ENCODE measurements at regions not wholly inside any gene's neighbourhood (a gene's known extent, or its start where the extent isn't known, plus 50 kb on each side); places are given as distances from the start of the nearest gene placed in this dataset.

DNA sequence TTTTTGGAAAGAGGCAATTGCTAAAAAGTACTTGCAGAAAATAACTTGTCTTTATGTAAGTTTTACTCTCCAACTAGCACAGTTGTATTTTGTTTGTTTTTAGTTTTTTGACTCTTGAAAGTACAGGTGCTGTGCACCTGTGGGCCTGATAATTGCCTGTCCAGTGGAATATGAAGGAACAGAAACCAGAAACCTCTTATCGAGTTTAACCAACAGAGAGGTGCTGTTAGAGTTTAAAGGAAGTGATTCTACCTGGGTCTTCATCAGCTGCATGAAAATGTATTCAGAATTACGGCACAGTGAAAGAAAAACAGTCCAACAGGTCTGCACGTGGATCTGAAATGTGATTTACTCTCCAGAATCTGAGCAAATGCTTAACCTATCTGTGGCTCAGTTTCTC is 326.6 kb upstream of the POM121L12 start:
- H3K9me3 ChIP-seq: peaks cover 0 to 3% of the 10 kb centered on the region in 2 donors
- no peaks in the 10 kb centered on the region for H3K27me3 ChIP-seq
- H3K27ac ChIP-seq: no peak overlapping the region
- TF ChIP-seq POLR2A (IDR thresholded peaks at IDR 0.05) (no peak), EP300 (IDR thresholded peaks at IDR 0.05; ENCODE audit: low read depth) (no peak), POLR2AphosphoS5 (IDR thresholded peaks at IDR 0.05) (no peak)
- TF ChIP-seq, protein P1, sequence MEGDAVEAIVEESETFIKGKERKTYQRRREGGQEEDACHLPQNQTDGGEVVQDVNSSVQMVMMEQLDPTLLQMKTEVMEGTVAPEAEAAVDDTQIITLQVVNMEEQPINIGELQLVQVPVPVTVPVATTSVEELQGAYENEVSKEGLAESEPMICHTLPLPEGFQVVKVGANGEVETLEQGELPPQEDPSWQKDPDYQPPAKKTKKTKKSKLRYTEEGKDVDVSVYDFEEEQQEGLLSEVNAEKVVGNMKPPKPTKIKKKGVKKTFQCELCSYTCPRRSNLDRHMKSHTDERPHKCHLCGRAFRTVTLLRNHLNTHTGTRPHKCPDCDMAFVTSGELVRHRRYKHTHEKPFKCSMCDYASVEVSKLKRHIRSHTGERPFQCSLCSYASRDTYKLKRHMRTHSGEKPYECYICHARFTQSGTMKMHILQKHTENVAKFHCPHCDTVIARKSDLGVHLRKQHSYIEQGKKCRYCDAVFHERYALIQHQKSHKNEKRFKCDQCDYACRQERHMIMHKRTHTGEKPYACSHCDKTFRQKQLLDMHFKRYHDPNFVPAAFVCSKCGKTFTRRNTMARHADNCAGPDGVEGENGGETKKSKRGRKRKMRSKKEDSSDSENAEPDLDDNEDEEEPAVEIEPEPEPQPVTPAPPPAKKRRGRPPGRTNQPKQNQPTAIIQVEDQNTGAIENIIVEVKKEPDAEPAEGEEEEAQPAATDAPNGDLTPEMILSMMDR (IDR thresholded peaks at IDR 0.05): no peak
- no peak overlapping the region for H3K4me3 ChIP-seq
- no peak for DNase-seq
- intact Hi-C loops (cut with DNase I; ENCODE audit: low total_unique reads): no loop called here
- in situ Hi-C loops (cut with MboI; ENCODE audit: low pct_ligation_motif_present in 1 of 4, low pct_unique_long_range_greater_than_20kb in 1 of 4, low sequenced_read_pairs in 3 of 4): no loop called here
- H3K4me1 ChIP-seq: no peaks in the 10 kb centered on the region
- WGBS, 2 donors (ENCODE audit: low coverage in 1 of 2): 63 to 70% methylated on average over 3 of the region's 3 CpGs
- H3K36me3 ChIP-seq: no peaks in the 10 kb centered on the region

DNA sequence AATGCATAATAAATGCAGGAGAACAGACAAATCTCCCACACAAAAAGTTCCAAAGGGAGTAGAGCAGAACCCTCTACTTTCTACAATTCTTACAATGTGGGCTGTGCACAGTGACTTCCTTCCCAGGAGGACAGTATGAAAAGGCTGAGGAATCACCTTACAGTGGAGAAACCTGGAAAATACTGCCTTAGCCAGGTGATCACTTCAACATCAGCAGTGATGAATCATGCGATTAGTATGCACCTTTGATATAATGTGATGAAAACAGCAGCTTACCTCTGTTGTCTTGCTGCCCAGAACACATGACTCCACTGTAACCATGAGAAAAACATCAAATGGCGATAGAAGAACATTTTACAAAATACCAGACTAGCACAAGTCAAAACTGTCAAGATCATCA is 329.7 kb upstream of the POM121L12 start:
- in situ Hi-C loops (cut with MboI; ENCODE audit: low pct_ligation_motif_present in 1 of 4, low pct_unique_long_range_greater_than_20kb in 1 of 4, low sequenced_read_pairs in 3 of 4) (no loop called here), intact Hi-C loops (cut with DNase I; ENCODE audit: low total_unique reads) (no loop called here)
- Histone ChIP-seq H3K9me3 (no peaks in the 10 kb centered on the region), H3K27ac (no peak overlapping the region), H3K4me3 (no peak overlapping the region), H3K27me3 (no peaks in the 10 kb centered on the region), H3K4me1 (no peaks in the 10 kb centered on the region), H3K36me3 (no peaks in the 10 kb centered on the region)
- TF ChIP-seq POLR2AphosphoS5 (IDR thresholded peaks at IDR 0.05): no peak
- TF ChIP-seq EP300 (IDR thresholded peaks at IDR 0.05; ENCODE audit: low read depth): no peak
- TF ChIP-seq, protein P1 (IDR thresholded peaks at IDR 0.05): no peak
- TF ChIP-seq POLR2A (IDR thresholded peaks at IDR 0.05): no peak
- WGBS, 2 donors (ENCODE audit: low coverage in 1 of 2): 85% methylated on average over 2 of the region's 2 CpGs; no CpG with 5 or more reads in 1 of the 2 donors
- DNase-seq: no peak

DNA sequence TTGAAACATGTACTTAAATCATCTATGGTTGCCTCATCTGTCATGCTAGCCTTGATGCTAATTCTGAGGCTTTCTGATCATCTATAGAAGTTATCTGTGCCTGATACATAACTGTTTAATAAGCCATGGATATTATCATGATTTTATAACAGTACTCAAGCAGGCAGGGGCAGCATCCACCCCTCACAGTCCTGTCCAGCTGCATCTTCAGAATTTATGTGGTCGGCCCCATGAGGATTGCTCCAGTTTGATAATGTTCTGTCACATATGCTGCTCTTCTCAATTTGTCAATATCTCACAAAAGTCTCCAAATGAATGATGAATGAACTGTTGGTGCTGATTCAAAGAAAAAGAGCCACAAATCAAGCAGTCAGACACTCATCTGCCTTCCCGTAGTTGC is 335.1 kb upstream of the POM121L12 start:
- intact Hi-C loops (cut with DNase I; ENCODE audit: low total_unique reads) (no loop called here), in situ Hi-C loops (cut with MboI; ENCODE audit: low pct_ligation_motif_present in 1 of 4, low pct_unique_long_range_greater_than_20kb in 1 of 4, low sequenced_read_pairs in 3 of 4) (no loop called here)
- Histone ChIP-seq H3K4me1 (no peaks in the 10 kb centered on the region), H3K36me3 (no peaks in the 10 kb centered on the region), H3K27me3 (no peaks in the 10 kb centered on the region), H3K4me3 (no peak overlapping the region), H3K27ac (no peak overlapping the region), H3K9me3 (no peaks in the 10 kb centered on the region)
- TF ChIP-seq EP300 (IDR thresholded peaks at IDR 0.05; ENCODE audit: low read depth) (no peak), POLR2A (IDR thresholded peaks at IDR 0.05) (no peak), POLR2AphosphoS5 (IDR thresholded peaks at IDR 0.05) (no peak)
- TF ChIP-seq, protein P1 (IDR thresholded peaks at IDR 0.05): no peak
- WGBS, 2 donors (ENCODE audit: low coverage in 1 of 2): 82 to 89% methylated on average over 1 to 2 of the region's 2 CpGs
- no peak for DNase-seq

DNA sequence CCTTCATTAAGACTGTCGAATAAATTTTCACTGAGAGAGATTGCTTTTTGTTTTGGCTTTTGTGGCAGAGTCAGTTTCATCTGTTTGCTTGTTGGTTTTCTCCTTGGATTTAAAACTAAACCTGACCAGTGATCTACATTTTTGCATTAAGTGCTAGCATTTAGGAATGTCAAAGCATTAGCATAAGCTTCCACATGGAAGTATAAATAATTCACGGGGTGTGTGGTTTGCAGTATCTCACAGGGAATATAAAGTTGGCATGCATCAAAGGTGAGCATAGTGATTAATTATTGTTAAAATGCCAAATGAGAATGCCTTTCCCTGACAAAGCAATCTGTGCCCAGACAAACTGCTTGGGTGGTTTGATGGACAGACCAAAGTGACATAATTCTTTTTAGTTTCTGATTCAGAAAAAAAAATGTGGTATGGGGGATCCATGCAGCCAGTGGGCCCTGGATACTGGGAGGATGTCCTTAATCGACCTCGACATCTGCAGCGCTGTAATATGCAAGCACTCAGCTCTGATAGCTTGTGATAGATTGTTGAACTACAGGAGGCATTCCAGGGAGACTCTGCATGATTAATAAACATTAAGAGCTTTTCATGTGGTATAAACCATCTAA is 339.3 kb upstream of the POM121L12 start:
- H3K4me3 ChIP-seq: no peak overlapping the region
- no peaks in the 10 kb centered on the region for H3K9me3 ChIP-seq
- H3K27me3 ChIP-seq: no peaks in the 10 kb centered on the region
- 31 to 33% methylated on average over 5 of the region's 5 CpGs for WGBS, 2 donors (ENCODE audit: low coverage in 1 of 2)
- intact Hi-C loops (cut with DNase I; ENCODE audit: low total_unique reads): no loop called here
- TF ChIP-seq, protein P1 (IDR thresholded peaks at IDR 0.05): no peak
- no peak for TF ChIP-seq POLR2AphosphoS5 (IDR thresholded peaks at IDR 0.05)
- no peak for TF ChIP-seq POLR2A (IDR thresholded peaks at IDR 0.05)
- TF ChIP-seq EP300 (IDR thresholded peaks at IDR 0.05; ENCODE audit: low read depth): no peak
- no peaks in the 10 kb centered on the region for H3K4me1 ChIP-seq
- in situ Hi-C loops (cut with MboI; ENCODE audit: low pct_ligation_motif_present in 1 of 4, low pct_unique_long_range_greater_than_20kb in 1 of 4, low sequenced_read_pairs in 3 of 4): no loop called here
- H3K36me3 ChIP-seq: no peaks in the 10 kb centered on the region
- H3K27ac ChIP-seq: no peak overlapping the region
- no peak for DNase-seq
